ENCODE measurements at regions not wholly inside any gene's neighbourhood (a gene's known extent, or its start where the extent isn't known, plus 50 kb on each side); places are given as distances from the start of the nearest gene placed in this dataset.

DNA sequence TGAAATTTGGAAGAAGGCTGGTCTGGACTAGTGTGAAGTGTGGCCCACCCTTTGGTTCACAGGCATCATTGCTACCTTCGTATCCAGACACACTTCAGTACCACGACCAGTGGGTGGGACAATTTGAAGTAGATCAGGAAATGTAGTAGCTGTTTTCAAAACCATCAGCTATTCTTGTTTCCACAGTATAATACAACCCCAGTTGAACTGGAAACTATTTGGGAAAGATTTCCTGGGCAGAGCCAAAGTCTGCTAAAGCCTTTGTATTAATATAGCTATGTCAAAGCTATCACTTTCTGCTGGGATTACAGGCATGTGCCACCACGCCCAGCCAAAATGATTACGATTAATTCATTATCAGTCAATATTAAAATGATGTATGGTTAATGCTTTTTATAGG is 298.8 kb upstream of the RASGRP1 start:
- DNase-seq (ENCODE audit: low read depth), result no peak
- TF ChIP-seq, protein P1, sequence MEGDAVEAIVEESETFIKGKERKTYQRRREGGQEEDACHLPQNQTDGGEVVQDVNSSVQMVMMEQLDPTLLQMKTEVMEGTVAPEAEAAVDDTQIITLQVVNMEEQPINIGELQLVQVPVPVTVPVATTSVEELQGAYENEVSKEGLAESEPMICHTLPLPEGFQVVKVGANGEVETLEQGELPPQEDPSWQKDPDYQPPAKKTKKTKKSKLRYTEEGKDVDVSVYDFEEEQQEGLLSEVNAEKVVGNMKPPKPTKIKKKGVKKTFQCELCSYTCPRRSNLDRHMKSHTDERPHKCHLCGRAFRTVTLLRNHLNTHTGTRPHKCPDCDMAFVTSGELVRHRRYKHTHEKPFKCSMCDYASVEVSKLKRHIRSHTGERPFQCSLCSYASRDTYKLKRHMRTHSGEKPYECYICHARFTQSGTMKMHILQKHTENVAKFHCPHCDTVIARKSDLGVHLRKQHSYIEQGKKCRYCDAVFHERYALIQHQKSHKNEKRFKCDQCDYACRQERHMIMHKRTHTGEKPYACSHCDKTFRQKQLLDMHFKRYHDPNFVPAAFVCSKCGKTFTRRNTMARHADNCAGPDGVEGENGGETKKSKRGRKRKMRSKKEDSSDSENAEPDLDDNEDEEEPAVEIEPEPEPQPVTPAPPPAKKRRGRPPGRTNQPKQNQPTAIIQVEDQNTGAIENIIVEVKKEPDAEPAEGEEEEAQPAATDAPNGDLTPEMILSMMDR (IDR thresholded peaks at IDR 0.05; ENCODE audit: control insufficient read depth, insufficient read depth, low read depth, low read length, missing control alignments), result no peak
- no peak overlapping the region for H3K4me3 ChIP-seq (ENCODE audit: control insufficient read depth, low read depth, low read length)

DNA sequence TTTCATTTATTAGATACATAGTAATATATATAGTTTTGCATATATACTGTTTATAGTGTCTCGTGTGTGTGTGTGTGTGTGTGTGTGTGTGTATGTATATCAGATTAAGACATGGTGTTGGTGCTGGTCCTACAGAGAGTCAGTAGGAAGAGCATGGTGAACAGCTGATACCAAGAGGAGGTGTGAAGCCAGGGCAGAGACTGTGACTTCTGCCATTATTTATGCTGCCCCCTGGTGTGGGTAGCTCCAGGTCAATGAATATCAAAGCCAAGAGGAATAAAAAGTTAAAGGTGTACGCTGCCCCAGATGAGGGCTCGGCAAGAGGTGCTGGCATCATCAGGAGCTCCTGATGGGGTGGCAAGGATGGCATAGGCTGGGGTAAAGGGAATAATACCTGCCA is 299.5 kb upstream of the RASGRP1 start:
- no peak for DNase-seq (ENCODE audit: low read depth)
- TF ChIP-seq, protein P1 (IDR thresholded peaks at IDR 0.05; ENCODE audit: control insufficient read depth, insufficient read depth, low read depth, low read length, missing control alignments), result no peak

DNA sequence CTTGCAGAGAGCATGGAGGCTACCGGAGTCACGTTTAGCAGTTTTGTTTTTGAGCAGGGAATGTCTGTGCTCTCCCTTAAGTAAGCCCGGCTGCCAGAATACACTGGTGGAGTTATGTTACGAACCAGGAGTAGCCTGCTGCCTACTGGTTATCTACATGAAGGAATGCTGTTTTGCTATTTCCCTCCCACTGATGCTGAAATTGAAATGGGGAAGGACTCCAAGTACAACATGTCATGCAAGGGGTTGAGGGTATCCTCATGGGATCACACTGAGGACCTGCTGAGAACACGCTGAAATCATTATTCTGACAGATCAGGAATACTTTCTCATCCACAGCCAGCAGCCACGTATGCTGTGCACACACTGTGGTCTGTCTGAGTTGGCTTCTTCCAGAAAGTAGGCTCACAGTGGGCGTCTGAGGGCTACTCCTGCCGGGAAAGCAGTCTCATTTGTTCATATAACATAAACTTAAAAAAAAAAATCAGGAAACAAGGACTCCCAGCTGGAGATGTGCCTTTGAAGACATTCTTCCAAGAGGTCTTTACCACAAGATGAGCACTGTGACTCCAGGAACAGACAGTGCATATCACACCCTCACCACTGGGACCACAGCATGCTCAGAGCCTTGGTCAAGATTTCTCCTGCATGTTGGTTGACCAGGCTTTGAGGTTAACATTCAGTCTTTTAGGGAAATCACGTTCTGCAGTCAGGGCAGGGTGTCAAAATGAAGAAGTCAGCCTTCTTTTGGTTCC is 300.4 kb upstream of the RASGRP1 start:
- TF ChIP-seq, protein P1 (IDR thresholded peaks at IDR 0.05; ENCODE audit: control insufficient read depth, insufficient read depth, low read depth, low read length, missing control alignments), result peak; percentile 30
- H3K4me3 ChIP-seq (ENCODE audit: control insufficient read depth, low read depth, low read length), result no peak overlapping the region
- DNase-seq (ENCODE audit: low read depth), result peak; percentile 98

More for the DNA sequence above, 299.5 kb upstream of the RASGRP1 start:
- H3K4me3 ChIP-seq (ENCODE audit: control insufficient read depth, low read depth, low read length), result no peak overlapping the region

DNA sequence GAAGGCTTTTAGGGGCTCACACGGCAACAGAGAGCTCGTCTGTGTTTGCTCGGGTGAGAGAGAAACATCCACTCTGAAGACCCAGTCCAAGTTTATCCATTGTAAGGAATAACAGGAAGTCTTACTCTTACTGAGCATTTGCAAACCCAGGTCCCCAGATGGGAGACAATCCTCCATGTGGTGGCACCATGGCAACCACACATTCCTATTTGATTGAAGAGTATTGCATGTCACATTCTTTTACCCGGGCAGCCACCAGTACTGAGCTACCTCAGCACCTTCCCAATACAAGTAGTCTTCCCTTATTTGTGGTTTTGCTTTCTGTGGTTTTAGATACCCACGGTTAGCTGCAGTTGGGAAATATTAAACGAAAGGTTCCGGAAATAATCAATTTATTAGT is 302.9 kb upstream of the RASGRP1 start:
- no peak for DNase-seq (ENCODE audit: low read depth)
- TF ChIP-seq, protein P1 (IDR thresholded peaks at IDR 0.05; ENCODE audit: control insufficient read depth, insufficient read depth, low read depth, low read length, missing control alignments), result no peak
- no peak overlapping the region for H3K4me3 ChIP-seq (ENCODE audit: control insufficient read depth, low read depth, low read length)

DNA sequence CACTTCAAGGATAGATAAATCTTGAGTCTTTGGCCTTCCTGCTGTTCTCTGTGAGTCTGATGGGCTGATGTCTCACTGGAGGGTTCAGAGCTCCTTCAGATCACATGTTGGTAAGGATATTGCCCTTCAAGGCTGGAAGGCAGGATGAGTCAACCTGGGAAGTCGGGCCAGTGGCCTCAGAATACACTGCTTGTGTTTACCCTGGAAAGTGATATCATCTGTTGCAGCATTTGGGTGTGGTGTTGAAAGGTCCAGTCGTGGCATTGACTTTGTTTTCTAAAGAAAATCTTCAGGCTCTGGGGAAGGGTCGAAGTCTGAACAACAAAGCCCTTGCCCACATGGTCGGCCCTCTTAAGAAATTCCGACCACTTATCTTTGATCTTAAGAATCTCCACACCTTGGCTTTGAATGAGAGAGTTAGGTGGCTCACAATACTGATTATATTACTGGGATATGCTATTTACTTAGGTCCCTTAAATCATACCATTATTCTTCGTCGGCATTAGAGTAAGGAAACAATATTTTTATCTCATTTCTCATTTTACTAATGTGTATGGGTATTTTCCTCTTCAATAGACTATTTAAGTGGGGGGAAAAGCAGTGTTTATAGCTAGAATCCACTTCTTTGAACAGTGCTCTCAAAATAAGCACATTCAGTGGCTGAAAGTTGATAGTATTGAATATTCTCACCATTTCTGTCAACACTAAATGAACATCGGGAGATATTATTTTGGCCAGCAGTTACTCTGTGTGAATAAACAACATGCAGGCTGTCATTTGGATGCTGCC is 303.9 kb upstream of the RASGRP1 start:
- TF ChIP-seq, protein P1 (IDR thresholded peaks at IDR 0.05; ENCODE audit: control insufficient read depth, insufficient read depth, low read depth, low read length, missing control alignments), result no peak
- DNase-seq (ENCODE audit: low read depth), result peak; percentile 84

DNA sequence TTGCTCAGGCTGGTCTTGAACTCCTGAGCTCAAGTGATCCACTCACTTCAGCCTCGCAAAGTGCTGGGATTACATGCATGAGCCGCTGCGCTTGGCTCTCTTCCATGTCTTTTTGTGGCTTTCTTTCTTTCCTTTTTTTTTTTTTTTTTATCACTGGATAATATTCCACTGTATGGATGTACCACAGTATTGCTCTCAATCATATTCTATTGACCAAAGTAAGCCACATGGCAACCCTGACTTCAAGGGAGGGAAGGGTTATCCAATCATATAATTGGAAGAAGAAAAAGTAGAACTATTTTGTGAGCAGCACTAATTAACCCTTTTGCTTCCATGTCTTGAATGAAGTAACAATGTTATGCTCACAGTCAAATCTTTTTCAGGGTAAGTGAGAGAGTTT is 307.0 kb upstream of the RASGRP1 start:
- TF ChIP-seq, protein P1 (IDR thresholded peaks at IDR 0.05; ENCODE audit: control insufficient read depth, insufficient read depth, low read depth, low read length, missing control alignments), result no peak
- DNase-seq (ENCODE audit: low read depth), result no peak
- no peak overlapping the region for H3K4me3 ChIP-seq (ENCODE audit: control insufficient read depth, low read depth, low read length)

More for the DNA sequence above, 303.9 kb upstream of the RASGRP1 start:
- H3K4me3 ChIP-seq (ENCODE audit: control insufficient read depth, low read depth, low read length), result no peak overlapping the region

All from AG09309 (cell line).